ENCODE measurements at regions not wholly inside any gene's neighbourhood (a gene's known extent, or its start where the extent isn't known, plus 50 kb on each side); places are given as distances from the start of the nearest gene placed in this dataset.
A peak's percentile ranks its signal among the peaks of the same experiment; 100 is the strongest.
"Not testable (repeated sequence)": the region's sequence is repeated elsewhere in the genome, so short reads cannot be mapped to it uniquely, and the experiment has no call there.

GRCh38 chr5:68020461-68020969 is 195.0 kb upstream of the PIK3R1 start:
- DNase-seq = not testable (repeated sequence)

DNA sequence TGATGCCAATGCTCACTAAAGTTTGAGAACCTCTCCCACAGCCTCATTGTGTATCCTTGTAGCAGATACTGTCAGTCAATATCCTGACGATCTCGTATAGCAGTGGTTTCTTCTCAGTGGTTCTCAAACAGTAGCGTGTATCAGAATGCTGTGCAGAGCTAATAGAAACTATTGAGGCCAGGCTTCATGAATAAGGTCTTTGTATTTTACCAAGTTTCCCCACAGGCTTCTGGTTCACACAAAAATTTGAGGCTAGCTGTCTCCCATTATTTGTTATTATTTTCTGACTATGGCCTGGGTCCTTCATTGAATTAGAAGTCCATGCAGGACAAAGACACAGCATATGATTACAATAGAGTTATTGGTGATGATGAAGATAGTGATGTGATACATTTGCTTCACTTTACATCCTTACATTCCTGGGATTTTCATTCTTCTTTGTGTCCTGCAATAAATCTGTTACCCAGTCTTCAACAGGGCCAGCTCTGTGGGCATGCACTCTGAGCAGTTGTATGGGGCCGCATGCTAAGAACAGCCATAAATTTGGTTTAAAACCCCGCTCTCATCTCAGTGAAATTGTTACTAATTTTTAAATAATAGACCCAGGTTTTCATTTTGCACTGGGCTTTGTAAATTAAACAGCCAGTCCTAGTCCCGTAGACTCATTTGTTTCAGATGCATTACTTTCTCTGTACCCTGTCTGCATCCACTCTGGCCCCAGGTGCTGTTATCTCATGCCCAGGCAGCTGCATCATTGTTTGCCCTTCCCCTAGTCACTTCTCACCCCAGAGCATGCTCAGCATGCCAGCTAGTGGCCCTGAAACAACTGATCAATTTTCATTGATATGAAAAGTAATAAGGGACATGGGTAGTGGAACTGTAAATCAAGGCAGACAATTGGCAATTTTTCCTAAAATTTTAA is 199.9 kb upstream of the PIK3R1 start:
- DNase-seq = no peak

GRCh38 chr5:68012831-68013230 is 202.7 kb upstream of the PIK3R1 start:
- no peak for DNase-seq

GRCh38 chr5:68012429-68012828 is 203.1 kb upstream of the PIK3R1 start:
- DNase-seq = no peak

GRCh38 chr5:68011801-68012200 is 203.8 kb upstream of the PIK3R1 start:
- no peak for DNase-seq

- no peak for DNase-seq
Measured at GRCh38 chr5:68011259-68011760, 204.2 kb upstream of the PIK3R1 start.

GRCh38 chr5:68010740-68011139 is 204.8 kb upstream of the PIK3R1 start:
- DNase-seq = no peak

DNA sequence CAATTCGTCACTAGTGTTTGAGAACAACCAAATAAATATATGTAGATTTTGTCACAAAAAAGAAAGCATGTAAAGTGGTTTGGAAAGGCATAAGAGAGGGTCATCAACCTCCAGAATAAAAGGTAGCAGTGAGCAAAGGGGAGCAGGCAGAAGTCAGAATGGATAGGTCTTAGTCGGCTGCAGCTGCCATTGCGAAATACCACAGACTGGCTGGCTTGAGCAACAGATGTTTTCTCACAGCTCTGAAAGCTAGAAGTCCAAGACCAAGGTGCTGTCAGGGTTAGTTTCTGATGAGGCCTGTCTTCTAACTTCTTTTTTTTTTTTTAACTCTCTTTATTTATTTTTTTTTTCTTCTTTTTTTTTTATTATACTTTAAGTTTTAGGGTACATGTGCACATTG is 208.1 kb upstream of the PIK3R1 start:
- DNase-seq = peak; percentile 12

GRCh38 chr5:68002836-68003235 is 212.7 kb upstream of the PIK3R1 start:
- DNase-seq = peak; percentile 7

GRCh38 chr5:68000805-68001204 is 214.8 kb upstream of the PIK3R1 start:
- DNase-seq = no peak

- no peak for DNase-seq
Measured at GRCh38 chr5:67999391-67999790, 216.2 kb upstream of the PIK3R1 start.

GRCh38 chr5:67998709-67999261 is 216.8 kb upstream of the PIK3R1 start:
- DNase-seq = no peak

DNA sequence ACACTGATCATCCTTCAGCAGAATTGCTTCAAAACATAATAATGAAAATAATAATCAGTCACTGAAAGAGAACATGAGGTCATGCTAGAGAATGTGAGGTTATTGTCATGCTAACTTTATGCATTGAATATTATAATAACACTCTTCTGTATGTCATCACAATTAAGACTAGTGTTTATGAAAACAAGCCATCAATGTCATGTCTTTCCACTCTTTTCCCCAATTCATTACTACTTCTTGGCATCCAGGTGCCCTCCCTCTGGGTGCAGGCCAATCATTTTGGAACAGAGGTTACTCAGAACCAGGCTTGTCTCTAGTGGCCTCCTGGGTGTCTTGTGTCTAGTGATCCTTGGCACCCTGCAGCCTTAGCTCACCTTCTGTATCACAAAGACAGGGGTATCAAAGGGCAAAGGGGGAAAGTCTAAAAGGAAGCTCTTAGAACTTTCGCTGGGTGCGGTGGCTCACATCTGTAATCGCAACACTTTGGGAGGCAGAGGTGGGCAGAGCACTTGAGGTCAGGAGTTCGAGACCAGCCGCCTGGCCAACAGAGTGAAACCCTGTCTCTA is 217.6 kb upstream of the PIK3R1 start:
- no peak for DNase-seq

GRCh38 chr5:67997148-67997547 is 218.4 kb upstream of the PIK3R1 start:
- no peak for DNase-seq

- DNase-seq = no peak
Measured at GRCh38 chr5:67996596-67996995, 219.0 kb upstream of the PIK3R1 start.

DNA sequence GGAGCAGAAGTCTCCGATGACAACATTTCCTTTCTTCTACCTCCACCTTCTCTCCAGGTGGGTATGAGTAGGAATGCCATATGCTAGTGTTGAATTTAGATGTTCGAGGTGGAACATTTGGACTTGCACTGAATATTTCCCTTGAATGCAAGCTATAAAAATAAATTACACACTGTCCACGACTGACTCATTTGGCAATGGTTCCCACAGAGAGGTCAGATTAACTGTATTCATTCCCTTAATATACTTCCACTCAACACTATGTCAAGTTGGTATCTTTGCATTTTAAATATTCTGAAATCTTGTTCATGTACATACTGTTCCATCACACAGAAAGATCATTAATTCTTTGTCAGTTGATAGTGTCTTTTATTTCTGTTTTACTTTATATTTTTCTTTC is 222.6 kb upstream of the PIK3R1 start:
- DNase-seq = no peak

DNA sequence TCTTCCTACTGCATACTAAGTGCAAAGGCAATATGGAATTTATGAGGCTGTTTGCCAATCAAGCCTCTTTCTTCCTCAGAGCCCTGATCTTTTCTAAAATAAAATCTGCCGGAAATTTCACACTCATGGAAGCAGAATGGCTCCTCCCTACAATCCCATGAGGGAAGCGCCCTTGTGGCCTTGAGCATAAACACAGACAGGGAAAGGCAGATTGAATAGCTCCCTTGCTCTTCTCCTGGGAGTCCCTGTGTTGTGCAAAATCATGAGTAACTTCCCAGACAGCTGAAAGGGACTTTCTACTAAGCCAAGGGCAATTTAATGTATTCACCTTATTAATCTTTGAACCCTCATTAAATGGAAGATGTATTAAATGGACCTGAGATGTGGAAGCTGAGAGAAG is 226.1 kb upstream of the PIK3R1 start:
- DNase-seq = no peak

DNA sequence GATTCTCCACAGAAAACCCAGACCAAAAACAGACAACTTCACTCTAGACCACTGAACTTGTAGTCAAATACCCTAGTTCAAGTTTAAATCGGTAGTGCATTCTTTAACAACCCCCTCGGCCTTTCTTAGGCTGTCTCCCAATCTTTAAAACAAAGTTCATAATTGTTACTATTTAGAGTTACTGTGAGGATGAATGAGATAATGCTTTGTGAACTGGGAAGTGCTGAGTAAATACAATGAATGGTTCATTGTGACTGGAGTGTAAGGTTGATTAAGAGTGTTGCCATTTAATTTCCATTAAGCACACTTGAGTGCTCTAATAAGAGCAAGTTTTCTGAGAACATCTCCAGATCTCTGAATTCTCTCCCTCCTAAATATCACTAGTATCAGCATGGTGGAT is 228.8 kb upstream of the PIK3R1 start:
- no peak for DNase-seq

- DNase-seq = no peak
Measured at GRCh38 chr5:67985686-67986387, 229.7 kb upstream of the PIK3R1 start.

DNA sequence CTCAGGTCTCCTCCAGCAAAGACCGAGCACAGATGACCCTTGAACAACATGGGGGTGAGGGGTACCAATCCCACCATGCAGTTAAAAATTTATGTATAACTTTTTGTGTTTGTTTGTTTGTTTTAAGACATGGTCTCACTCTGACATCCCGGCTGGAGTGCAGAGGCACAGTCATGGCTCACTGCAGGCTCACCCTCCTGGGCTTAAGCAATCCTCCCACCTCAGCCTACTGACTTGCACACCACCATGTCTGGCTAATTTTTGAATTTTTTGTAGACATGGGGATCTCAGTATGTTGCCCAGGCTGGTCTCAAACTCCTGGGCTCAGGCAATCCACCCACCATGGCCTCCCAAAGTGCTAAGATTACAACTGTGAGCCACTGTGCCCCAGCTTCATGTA is 231.0 kb upstream of the PIK3R1 start:
- DNase-seq = no peak

DNA sequence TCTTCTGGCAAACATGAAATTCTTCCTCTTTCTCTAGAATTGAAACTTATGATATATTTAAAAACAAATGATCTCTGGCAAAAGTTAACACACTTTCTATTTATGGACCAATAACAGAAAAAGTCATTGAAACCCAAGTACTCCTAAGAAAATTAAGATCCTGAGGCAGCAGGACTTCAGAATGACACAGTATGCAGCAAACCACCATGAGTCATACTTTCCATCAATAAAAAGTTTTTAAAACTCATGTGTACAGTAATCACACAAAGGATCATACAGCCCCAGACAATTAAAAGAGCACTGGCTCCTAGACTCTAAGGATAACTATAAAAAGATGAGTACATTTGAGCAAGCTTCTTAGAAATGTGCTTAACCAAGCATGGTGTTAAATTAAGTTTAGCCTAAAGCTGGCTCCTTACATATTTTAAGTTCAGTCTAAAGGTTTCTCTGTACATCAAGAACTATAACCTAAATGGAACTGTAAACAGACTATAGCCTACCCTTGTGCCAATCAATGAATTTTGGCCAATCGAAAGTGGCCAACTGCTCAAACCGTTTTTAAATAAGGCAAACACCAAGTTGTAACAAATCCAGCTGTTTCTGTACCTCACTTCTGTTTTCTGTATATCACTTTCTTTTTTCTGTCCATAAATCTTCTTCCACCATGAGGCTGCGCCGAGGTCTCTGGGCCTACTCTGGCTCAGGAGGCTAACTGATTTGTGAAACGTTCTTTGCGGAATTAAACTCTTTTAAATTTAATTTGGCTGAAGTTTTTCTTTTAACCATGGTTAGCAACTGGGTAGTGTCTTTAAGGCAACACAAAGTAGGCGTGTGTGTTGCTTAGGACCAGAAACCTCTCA is 232.1 kb upstream of the PIK3R1 start:
- DNase-seq = peak; percentile 9

DNA sequence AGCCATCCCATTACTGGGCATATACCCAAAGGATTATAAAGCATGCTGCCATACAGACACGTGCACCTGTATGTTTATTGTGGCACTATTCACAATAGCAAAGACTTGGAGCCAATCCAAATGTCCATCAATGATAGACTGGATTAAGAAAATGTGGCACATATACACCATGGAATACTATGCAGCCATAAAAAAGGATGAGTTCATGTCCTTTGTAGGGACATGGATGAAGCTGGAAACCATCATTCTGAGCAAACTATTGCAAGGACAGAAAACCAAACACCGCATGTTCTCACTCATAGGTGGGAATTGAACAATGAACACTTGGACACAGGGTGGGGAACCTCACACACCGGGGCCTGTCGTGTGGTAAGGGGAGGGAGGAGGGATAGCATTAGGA is 233.4 kb upstream of the PIK3R1 start:
- DNase-seq = not testable (repeated sequence)
